Aorta (tissue), 5 donors: ENCODE measurements at regions not wholly inside any gene's neighbourhood (a gene's known extent, or its start where the extent isn't known, plus 50 kb on each side); places are given as distances from the start of the nearest gene placed in this dataset.
"Not testable (repeated sequence)": the region's sequence is repeated elsewhere in the genome, so short reads cannot be mapped to it uniquely, and the experiment has no call there.

Experiments
- ATAC-seq: fragments of 200-7000 bp; cut with Tn5 transposase; one replicate; pipeline ENCODE4 v1.9.1; 2022; ENCODE audit warnings: moderate library complexity; ENCODE audit not compliant: low FRiP score
- DNase-seq, 2 donors: peaks; one replicate each; pipeline ENCODE4 v3.0.0-alpha.2; 2020
- H3K27ac ChIP-seq, 2 donors: one replicate each; pipeline ENCODE4 v1.5.1; 2013; ENCODE audit warnings: low read length in 2 of 2, mild to moderate bottlenecking in 2 of 2, moderate library complexity in 2 of 2, control low read depth in 1 of 2, inconsistent platforms in 1 of 2, low read depth in 1 of 2
- H3K27me3 ChIP-seq, 2 donors: one replicate each; pipeline ENCODE4 v1.6.1; 2013; ENCODE audit warnings: control low read depth in 1 of 2, low read length in 1 of 2, mild to moderate bottlenecking in 1 of 2, moderate library complexity in 1 of 2; ENCODE audit not compliant: insufficient read depth in 2 of 2, control insufficient read depth in 1 of 2
- H3K36me3 ChIP-seq, 2 donors: one replicate each; pipeline ENCODE4 v1.6.1; 2013; ENCODE audit warnings: control low read depth in 1 of 2, low read length in 1 of 2, mild to moderate bottlenecking in 1 of 2; ENCODE audit not compliant: insufficient read depth in 2 of 2, control insufficient read depth in 1 of 2
- H3K4me1 ChIP-seq, 2 donors: one replicate each; pipeline ENCODE4 v1.6.1; 2013; ENCODE audit warnings: low read length in 2 of 2, control low read depth in 1 of 2, mild to moderate bottlenecking in 1 of 2, moderate library complexity in 1 of 2; ENCODE audit not compliant: insufficient read depth in 2 of 2, control insufficient read depth in 1 of 2
- H3K4me3 ChIP-seq, 2 donors: one replicate each; pipeline ENCODE4 v1.5.1; 2013; ENCODE audit warnings: low read length in 2 of 2, control low read depth in 1 of 2, mild to moderate bottlenecking in 1 of 2
- H3K9me3 ChIP-seq: one replicate; pipeline ENCODE4 v1.6.1; 2013; ENCODE audit warnings: mild to moderate bottlenecking, low read length; ENCODE audit not compliant: control insufficient read depth
- WGBS, 2 donors: extraction: QIAGEN DNeasy Blood & Tissue Kit; methylation state at CpG; one replicate each; pipeline ENCODE4 v1.1.7; 2013; 5-methylcytosine and 5-hydroxymethylcytosine counted together
- intact Hi-C, 2 donors: fragments of 100-400 bp; cut with DNase I; formaldehyde crosslinking; loops; one replicate each; pipeline versions ENCODE4 v1.14.2 to v1.15.0; 2022
- donor health status: healthy with polysubstance abuse.
- donor health status: Bipolar disorder and iron deficiency.
- donor health status: DM: no; HTN: no; CAD: no.
- donor health status: DM: no; HTN: no; CAD: no.
- donor health status: DM: yes; HTN: yes; CAD: no.

DNA sequence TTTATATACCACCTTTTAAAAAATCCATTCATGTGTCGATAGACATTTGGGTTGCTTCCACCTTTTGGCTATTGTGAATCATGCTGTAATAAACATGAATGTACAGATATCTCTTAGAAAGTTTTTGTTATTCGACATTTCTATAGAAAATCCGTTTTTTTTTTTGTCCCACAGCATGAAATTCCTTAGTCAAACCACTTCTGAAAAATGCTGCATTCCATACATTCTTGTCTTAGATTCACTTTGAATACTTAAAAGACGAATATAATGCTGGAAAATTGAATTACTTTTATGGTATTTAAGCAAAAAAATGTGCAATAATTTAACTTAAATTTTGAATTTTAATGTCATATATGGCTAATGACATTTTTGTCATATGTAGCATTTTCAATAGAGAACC, 1345.5 kb downstream of the TECRL start:
- Histone ChIP-seq H3K4me3 (no peak overlapping the region), H3K36me3 (no peaks in the 10 kb centered on the region), H3K27ac (no peak overlapping the region), H3K27me3 (no peaks in the 10 kb centered on the region), H3K4me1 (no peaks in the 10 kb centered on the region), H3K9me3 (no peaks in the 10 kb centered on the region)
- 30 to 41% methylated on average over 4 of the region's 4 CpGs for WGBS, 2 donors
- intact Hi-C loops = no loop called here
- DNase-seq (no peak), ATAC-seq (no peak)

- intact Hi-C loops, H3K36me3 ChIP-seq: not testable (repeated sequence)
- 85 to 88% methylated on average over 3 of the region's 3 CpGs for WGBS, 2 donors
Observed at GRCh38 chr4:63062891-63063290, 1346.4 kb downstream of the TECRL start.

DNA sequence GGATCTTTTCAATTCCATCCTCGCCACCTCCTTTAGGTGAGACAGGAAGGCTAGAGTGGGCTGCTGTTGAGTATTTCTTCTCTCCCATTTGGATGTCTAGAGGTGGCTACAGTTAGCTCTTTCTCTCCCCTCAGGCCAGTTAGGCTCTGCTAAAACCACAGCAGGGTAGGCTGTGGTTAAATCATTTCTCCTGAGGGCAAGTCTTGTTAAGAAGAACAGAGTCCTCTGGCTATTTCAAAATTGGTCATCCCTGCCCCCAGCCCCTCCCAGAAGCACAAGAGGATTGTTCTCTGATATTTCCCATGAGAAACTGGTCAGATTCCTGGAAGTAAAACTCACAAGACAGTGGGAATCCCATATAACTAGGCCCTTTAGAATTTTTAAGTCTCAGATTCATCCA, 1359.5 kb downstream of the TECRL start:
- intact Hi-C loops = no loop called here
- Histone ChIP-seq H3K9me3 (no peaks in the 10 kb centered on the region), H3K4me1 (no peaks in the 10 kb centered on the region), H3K27me3 (no peaks in the 10 kb centered on the region), H3K4me3 (no peak overlapping the region), H3K27ac (no peak overlapping the region), H3K36me3 (no peaks in the 10 kb centered on the region)
- WGBS, 2 donors = 20 to 29% methylated on average over 1 of the region's 1 CpG
- ATAC-seq (no peak), DNase-seq (no peak)

More at GRCh38 chr4:63062891-63063290, 1346.4 kb downstream of the TECRL start:
- not testable (repeated sequence) for H3K27me3 ChIP-seq, ATAC-seq, DNase-seq, H3K4me1 ChIP-seq, H3K27ac ChIP-seq, H3K9me3 ChIP-seq, H3K4me3 ChIP-seq

- ATAC-seq = no peak
- intact Hi-C loops = no loop called here
Observed at GRCh38 chr4:63049278-63049677, 1360.0 kb downstream of the TECRL start.

GRCh38 chr4:63036159-63036866, 1372.9 kb downstream of the TECRL start:
- no peak overlapping the region for H3K27ac ChIP-seq
- no peaks in the 10 kb centered on the region for H3K4me1 ChIP-seq
- no peaks in the 10 kb centered on the region for H3K27me3 ChIP-seq
- no peaks in the 10 kb centered on the region for H3K36me3 ChIP-seq
- DNase-seq (no peak), ATAC-seq (no peak)
- WGBS, 2 donors = 68 to 71% methylated on average over 8 of the region's 8 CpGs
- no peaks in the 10 kb centered on the region for H3K9me3 ChIP-seq
- no peak overlapping the region for H3K4me3 ChIP-seq
- intact Hi-C loops = no loop called here

More at GRCh38 chr4:63049278-63049677, 1360.0 kb downstream of the TECRL start:
- 9 to 19% methylated on average over 1 of the region's 1 CpG for WGBS, 2 donors
- Histone ChIP-seq H3K27me3 (no peaks in the 10 kb centered on the region), H3K4me3 (no peak overlapping the region), H3K9me3 (no peaks in the 10 kb centered on the region), H3K4me1 (no peaks in the 10 kb centered on the region), H3K36me3 (no peaks in the 10 kb centered on the region), H3K27ac (no peak overlapping the region)
- no peak for DNase-seq

- H3K4me1 ChIP-seq = no peaks in the 10 kb centered on the region
- H3K36me3 ChIP-seq = no peaks in the 10 kb centered on the region
- DNase-seq (no peak), ATAC-seq (no peak)
- no peaks in the 10 kb centered on the region for H3K9me3 ChIP-seq
- H3K27ac ChIP-seq = no peak overlapping the region
- no peaks in the 10 kb centered on the region for H3K27me3 ChIP-seq
- H3K4me3 ChIP-seq = no peak overlapping the region
- WGBS, 2 donors = 80 to 87% methylated on average over 3 of the region's 3 CpGs
- intact Hi-C loops = no loop called here
Observed at GRCh38 chr4:63029380-63029779, 1379.9 kb downstream of the TECRL start.

DNA sequence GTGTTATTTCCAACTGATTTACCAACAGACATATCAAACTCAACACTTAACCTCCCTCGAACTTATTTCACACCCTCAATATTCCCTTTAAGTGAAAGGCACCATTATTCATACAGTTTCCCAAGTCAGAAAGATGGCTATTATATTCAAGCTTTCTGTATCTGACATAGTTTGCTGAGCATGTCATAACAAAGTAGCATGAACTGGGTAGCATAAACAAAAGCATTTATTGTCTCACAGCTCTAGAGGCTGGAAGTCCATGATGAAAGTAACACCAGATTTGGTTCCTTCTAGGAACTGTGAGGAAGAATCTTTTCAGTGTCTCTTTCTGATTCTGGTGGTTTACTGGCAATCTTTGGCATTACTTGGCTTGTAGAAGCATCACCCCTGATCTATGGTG, 1388.6 kb downstream of the TECRL start:
- ATAC-seq = no peak
- no peaks in the 10 kb centered on the region for H3K4me1 ChIP-seq

DNA sequence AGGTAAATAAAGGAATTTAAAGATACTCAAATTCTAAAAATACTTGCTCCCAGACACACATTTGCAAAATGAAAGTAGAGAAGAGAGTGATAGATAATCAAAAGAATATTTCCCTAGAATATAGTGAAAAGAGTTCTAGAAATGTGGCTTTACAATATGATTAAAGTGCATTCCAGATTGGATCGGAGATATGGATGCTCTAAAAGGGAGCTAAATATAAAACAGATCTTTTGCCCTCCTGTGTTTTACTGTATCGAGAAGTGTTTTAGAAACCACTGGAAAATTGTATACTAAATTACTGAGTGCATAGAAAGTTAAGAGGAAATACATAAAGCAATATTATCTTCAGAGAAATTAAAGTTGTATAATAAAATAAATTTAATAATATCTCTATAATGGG, 1392.0 kb downstream of the TECRL start:
- Histone ChIP-seq H3K4me3 (no peak overlapping the region), H3K27me3 (no peaks in the 10 kb centered on the region), H3K36me3 (no peaks in the 10 kb centered on the region), H3K9me3 (no peaks in the 10 kb centered on the region), H3K27ac (no peak overlapping the region), H3K4me1 (no peaks in the 10 kb centered on the region)
- intact Hi-C loops = no loop called here
- 78 to 80% methylated on average over 2 of the region's 2 CpGs for WGBS, 2 donors
- no peak for ATAC-seq
- no peak for DNase-seq

More for the DNA sequence above, 1388.6 kb downstream of the TECRL start:
- DNase-seq = no peak
- H3K4me3 ChIP-seq = no peak overlapping the region
- no peaks in the 10 kb centered on the region for H3K36me3 ChIP-seq
- WGBS, 2 donors = 69 to 84% methylated on average over 1 of the region's 1 CpG
- no peak overlapping the region for H3K27ac ChIP-seq
- no peaks in the 10 kb centered on the region for H3K9me3 ChIP-seq
- intact Hi-C loops = no loop called here
- H3K27me3 ChIP-seq = no peaks in the 10 kb centered on the region

DNA sequence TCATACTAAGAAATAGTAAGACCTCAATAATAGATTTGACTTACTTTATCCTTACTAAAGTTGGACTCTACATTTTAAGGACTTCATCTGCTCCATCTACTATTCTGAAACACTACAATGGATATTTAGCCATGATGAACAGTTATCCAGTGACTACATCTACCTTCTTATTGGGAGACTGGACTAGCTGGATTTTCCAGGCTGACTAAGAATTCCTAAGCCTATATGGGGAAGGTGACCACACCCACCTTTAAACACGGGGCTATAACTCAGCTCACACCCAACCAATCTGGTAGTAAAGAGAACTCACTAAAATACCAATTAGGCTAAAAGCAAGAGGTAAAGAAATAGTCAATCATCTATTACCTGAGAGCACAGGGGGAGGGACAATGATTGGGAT, 1438.4 kb downstream of the TECRL start:
- Histone ChIP-seq H3K27me3 (no peaks in the 10 kb centered on the region), H3K36me3 (no peaks in the 10 kb centered on the region), H3K4me3 (no peak overlapping the region), H3K4me1 (no peaks in the 10 kb centered on the region), H3K27ac (no peak overlapping the region), H3K9me3 (no peaks in the 10 kb centered on the region)
- WGBS, 2 donors = 63 to 67% methylated on average over 1 of the region's 1 CpG
- no peak for DNase-seq
- ATAC-seq = no peak
- intact Hi-C loops = no loop called here
